Vagina (tissue), 2 donors: ENCODE measurements at regions not wholly inside any gene's neighbourhood (a gene's known extent, or its start where the extent isn't known, plus 50 kb on each side); places are given as distances from the start of the nearest gene placed in this dataset.

Experiments
- DNase-seq, 2 donors: peaks; one replicate each; pipeline ENCODE4 v3.0.0-alpha.2; 2017; ENCODE audit errors: extremely low spot score in 2 of 2
- H3K27ac ChIP-seq: fragments of 200-600 bp; sonication (generic); one replicate; pipeline ENCODE4 v1.5.1; 2019
- H3K27me3 ChIP-seq: fragments of 200-600 bp; sonication (generic); one replicate; pipeline ENCODE4 v1.5.1; 2019
- H3K36me3 ChIP-seq, 2 donors: fragments of 200-600 bp; sonication (generic); one replicate each; pipeline ENCODE4 v1.5.1; 2017 to 2019
- H3K4me1 ChIP-seq: fragments of 200-600 bp; sonication (generic); one replicate; pipeline ENCODE4 v1.5.1; 2019
- H3K4me3 ChIP-seq, 2 donors: fragments of 200-600 bp; sonication (generic); 1 replicate in 1 of 2; 2 replicates in 1 of 2; pipeline ENCODE4 v1.5.1; 2016 to 2019
- H3K9me3 ChIP-seq: fragments of 200-600 bp; sonication (generic); one replicate; pipeline ENCODE4 v1.5.1; 2019
- POLR2A ChIP-seq, 2 donors: fragments of 450-650 bp; IDR thresholded peaks; one replicate each; pipeline ENCODE4 v1.6.1; 2017; ENCODE audit warnings: antibody characterized with exemption in 2 of 2, mild to moderate bottlenecking in 2 of 2, moderate library complexity in 2 of 2
- POLR2AphosphoS5 ChIP-seq, 2 donors: sonication (generic); formaldehyde crosslinking; IDR thresholded peaks; one replicate each; pipeline ENCODE4 v1.9.0; 2017; ENCODE audit warnings: antibody characterized with exemption in 2 of 2, mild to moderate bottlenecking in 2 of 2, low read depth in 1 of 2; ENCODE audit not compliant: insufficient read depth in 1 of 2
- intact Hi-C: fragments of 100-400 bp; cut with DNase I; formaldehyde crosslinking; loops from one replicate; pipeline ENCODE4 v1.15.1; 2023
- TF ChIP-seq, protein P1 (sequence below), 3 experiments: fragments of 450-650 bp in 2 of 3; fragments of 200-600 bp in 1 of 3; sonication (generic) in 1 of 3; IDR thresholded peaks; one replicate each; pipeline ENCODE4 v1.5.1; 2017 to 2019; ENCODE audit warnings: antibody characterized with exemption in 3 of 3, mild to moderate bottlenecking in 2 of 3, moderate library complexity in 2 of 3

DNA sequence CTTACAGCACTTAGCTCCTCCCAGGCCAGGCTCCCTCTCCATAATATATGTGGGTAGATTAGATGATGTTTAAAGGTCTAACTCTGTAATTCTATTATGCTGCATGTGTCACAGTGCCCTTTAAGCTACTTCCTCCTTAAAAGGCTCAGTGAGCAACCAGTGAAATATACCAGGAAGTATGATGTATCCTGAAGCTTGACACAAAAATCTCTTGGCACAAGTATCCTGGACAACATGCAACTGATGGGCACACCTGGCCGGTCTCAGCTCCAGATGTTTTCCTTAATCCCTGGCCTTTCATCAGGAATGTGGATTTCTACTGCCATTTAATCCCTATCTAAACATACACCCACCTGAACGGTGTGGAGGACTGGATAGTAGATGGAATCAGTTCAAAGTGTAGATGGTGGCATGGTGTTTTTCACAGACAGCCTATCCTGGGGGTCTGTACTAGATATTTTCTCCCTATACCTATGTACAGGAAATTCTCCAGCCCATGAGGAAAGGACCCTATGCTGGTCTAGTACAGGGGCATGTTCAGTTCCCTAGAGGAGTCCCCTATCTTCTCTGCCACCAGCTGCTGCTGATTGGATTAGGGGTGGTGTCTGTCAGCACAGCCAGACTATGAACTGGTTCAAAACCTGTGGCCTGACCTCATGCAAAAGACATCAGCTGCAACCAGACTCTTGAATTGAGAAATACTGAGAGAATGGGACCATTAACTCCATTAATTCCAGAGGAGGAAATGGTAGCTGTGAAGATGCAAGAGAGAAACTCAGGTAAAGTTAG lies 59.4 kb upstream of the CITED2 start:
- Histone ChIP-seq H3K9me3 (no peaks in the 10 kb centered on the region), H3K27ac (no peak overlapping the region), H3K36me3 (no peaks in the 10 kb centered on the region), H3K4me1 (no peaks in the 10 kb centered on the region), H3K4me3 (no peak overlapping the region), H3K27me3 (no peaks in the 10 kb centered on the region)
- TF ChIP-seq POLR2A (IDR thresholded peaks at IDR 0.05) (no peak), POLR2AphosphoS5 (IDR thresholded peaks at IDR 0.05; ENCODE audit: insufficient read depth in 1 of 2, low read depth in 1 of 2) (no peak)
- TF ChIP-seq, protein P1, sequence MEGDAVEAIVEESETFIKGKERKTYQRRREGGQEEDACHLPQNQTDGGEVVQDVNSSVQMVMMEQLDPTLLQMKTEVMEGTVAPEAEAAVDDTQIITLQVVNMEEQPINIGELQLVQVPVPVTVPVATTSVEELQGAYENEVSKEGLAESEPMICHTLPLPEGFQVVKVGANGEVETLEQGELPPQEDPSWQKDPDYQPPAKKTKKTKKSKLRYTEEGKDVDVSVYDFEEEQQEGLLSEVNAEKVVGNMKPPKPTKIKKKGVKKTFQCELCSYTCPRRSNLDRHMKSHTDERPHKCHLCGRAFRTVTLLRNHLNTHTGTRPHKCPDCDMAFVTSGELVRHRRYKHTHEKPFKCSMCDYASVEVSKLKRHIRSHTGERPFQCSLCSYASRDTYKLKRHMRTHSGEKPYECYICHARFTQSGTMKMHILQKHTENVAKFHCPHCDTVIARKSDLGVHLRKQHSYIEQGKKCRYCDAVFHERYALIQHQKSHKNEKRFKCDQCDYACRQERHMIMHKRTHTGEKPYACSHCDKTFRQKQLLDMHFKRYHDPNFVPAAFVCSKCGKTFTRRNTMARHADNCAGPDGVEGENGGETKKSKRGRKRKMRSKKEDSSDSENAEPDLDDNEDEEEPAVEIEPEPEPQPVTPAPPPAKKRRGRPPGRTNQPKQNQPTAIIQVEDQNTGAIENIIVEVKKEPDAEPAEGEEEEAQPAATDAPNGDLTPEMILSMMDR (IDR thresholded peaks at IDR 0.05), result no peak
- no peak for DNase-seq
- intact Hi-C loops, result no loop called here

DNA sequence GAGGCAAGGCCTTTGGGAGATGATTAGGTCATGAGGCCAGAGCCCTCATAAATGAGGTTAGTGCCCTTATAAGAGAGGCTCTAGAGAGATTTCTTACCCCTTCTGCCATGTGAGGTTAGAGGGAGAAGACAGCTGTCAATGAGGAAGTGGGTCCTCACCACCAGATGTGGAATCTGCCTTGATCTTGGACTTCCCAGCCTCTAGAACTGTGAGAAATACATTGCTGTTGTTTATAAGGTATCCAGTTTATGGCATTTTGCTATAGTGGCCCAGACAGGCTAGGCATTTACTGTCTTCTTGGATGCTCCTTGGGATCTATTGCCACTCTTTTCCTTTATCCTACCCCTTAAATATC lies 57.1 kb upstream of the CITED2 start:
- TF ChIP-seq, protein P1 (IDR thresholded peaks at IDR 0.05), result no peak
- TF ChIP-seq POLR2A (IDR thresholded peaks at IDR 0.05) (no peak), POLR2AphosphoS5 (IDR thresholded peaks at IDR 0.05; ENCODE audit: insufficient read depth in 1 of 2, low read depth in 1 of 2) (no peak)
- intact Hi-C loops, result no loop called here
- no peak for DNase-seq
- H3K27ac ChIP-seq, result no peak overlapping the region
- H3K9me3 ChIP-seq, result no peaks in the 10 kb centered on the region
- H3K4me3 ChIP-seq, result no peak overlapping the region
- no peaks in the 10 kb centered on the region for H3K27me3 ChIP-seq
- no peaks in the 10 kb centered on the region for H3K4me1 ChIP-seq
- H3K36me3 ChIP-seq, result no peaks in the 10 kb centered on the region

DNA sequence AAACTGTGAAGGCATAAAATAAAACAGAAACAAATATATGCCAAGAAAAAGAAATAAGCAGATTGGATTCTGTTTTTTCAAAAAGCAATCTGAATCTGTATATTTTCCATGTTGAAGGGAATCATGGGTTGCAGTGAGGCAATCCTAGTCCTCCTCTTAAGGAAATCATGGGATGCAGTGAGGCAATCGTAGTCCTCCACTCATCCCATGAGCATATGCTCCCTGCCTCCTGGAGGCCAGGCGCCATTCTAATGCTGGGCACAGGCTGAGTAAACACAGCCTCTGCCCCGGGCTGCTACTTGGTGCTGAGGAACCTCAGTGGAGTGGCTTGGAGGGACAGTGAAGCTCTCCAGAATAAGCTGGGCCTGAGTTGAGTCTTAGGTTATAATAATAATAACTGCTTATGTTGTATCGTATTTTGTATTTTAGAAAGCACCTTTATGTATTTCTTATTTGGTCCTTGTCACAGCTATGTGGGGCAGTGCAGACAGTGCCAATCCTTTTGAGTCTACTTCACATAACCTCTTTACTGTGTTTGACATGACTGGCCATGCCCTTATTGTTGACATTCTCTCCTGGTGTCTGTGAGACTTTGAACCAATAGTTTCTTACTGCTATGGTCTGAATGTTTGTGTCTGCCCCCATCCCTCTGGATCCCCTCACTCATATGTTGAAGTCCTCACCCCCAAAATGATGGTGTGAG lies 56.6 kb upstream of the CITED2 start:
- intact Hi-C loops, result no loop called here

DNA sequence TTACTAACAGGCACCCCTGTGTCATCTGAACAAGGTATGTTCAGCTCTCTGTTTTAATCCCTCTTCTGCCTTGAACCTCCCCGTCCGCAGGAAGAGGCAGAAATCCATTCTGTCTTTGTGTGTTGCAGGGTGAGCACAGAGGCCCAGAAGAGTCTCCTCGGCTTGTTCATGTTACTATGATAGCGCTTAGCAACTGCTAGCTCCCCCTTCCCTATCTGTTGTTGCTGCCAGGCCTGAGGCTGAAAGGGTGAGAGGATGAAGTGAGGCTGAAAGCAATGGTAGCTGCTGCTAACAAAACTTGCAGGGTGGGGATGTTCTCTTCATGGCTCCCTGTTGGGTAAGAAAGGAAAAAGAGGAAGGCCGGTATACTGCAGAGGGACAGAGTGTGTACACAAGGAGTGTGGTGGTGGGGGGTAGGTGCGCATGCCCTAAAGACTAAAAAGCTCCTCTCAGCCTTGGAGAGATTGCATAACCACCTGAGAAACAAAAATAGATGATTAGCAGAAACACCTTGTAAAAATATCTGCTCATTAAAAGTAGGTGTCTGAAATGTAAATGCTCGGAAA lies 55.2 kb upstream of the CITED2 start:
- no peak overlapping the region for H3K27ac ChIP-seq
- no peak for DNase-seq
- TF ChIP-seq POLR2AphosphoS5 (IDR thresholded peaks at IDR 0.05; ENCODE audit: insufficient read depth in 1 of 2, low read depth in 1 of 2), result no peak
- TF ChIP-seq POLR2A (IDR thresholded peaks at IDR 0.05), result no peak
- TF ChIP-seq, protein P1 (IDR thresholded peaks at IDR 0.05), result no peak
- no peaks in the 10 kb centered on the region for H3K27me3 ChIP-seq
- intact Hi-C loops, result no loop called here
- no peak overlapping the region for H3K4me3 ChIP-seq
- H3K9me3 ChIP-seq, result no peaks in the 10 kb centered on the region
- H3K36me3 ChIP-seq, result no peaks in the 10 kb centered on the region
- no peaks in the 10 kb centered on the region for H3K4me1 ChIP-seq

More for the DNA sequence above, 56.6 kb upstream of the CITED2 start:
- no peak for TF ChIP-seq POLR2A (IDR thresholded peaks at IDR 0.05)
- no peak for TF ChIP-seq POLR2AphosphoS5 (IDR thresholded peaks at IDR 0.05; ENCODE audit: insufficient read depth in 1 of 2, low read depth in 1 of 2)
- TF ChIP-seq, protein P1 (IDR thresholded peaks at IDR 0.05), result no peak
- no peaks in the 10 kb centered on the region for H3K36me3 ChIP-seq
- no peak overlapping the region for H3K27ac ChIP-seq
- H3K4me3 ChIP-seq, result no peak overlapping the region
- no peak for DNase-seq
- no peaks in the 10 kb centered on the region for H3K4me1 ChIP-seq
- no peaks in the 10 kb centered on the region for H3K27me3 ChIP-seq
- H3K9me3 ChIP-seq, result no peaks in the 10 kb centered on the region
